ENCODE measurements at regions not wholly inside any gene's neighbourhood (a gene's known extent, or its start where the extent isn't known, plus 50 kb on each side); places are given as distances from the start of the nearest gene placed in this dataset.

GRCh38 chr12:14290951-14291350 is 74.5 kb upstream of the ATF7IP start:
- peaks cover 38% of the 10 kb centered on the region for H3K27me3 Mint-ChIP-seq (ENCODE audit: low read depth)
- no peak overlapping the region for H3K4me3 Mint-ChIP-seq
- ATAC-seq (no peak), DNase-seq (ENCODE audit: low spot score) (no peak)
- peaks cover 22% of the 10 kb centered on the region for H3K36me3 Mint-ChIP-seq
- no peak for TF ChIP-seq USF2 (CRISPR knock-in tag; IDR thresholded peaks at IDR 0.05)
- TF ChIP-seq ARID4B (CRISPR knock-in tag; IDR thresholded peaks at IDR 0.05; ENCODE audit: borderline replicate concordance) = no peak
- TF ChIP-seq ZNF219 (CRISPR knock-in tag; IDR thresholded peaks at IDR 0.05; ENCODE audit: borderline replicate concordance) = no peak
- TF ChIP-seq MYBL2 (CRISPR knock-in tag; IDR thresholded peaks at IDR 0.05) = no peak
- TF ChIP-seq FOXP4 (CRISPR knock-in tag; IDR thresholded peaks at IDR 0.05) = no peak
- no peak for TF ChIP-seq CBFB (CRISPR knock-in tag; IDR thresholded peaks at IDR 0.05; ENCODE audit: low read depth)
- ChIA-PET POLR2A (no interaction called here), CTCF (no interaction called here)
- no peak overlapping the region for H3K27ac Mint-ChIP-seq
- H3K9me3 Mint-ChIP-seq = peaks cover 42% of the 10 kb centered on the region
- no peaks in the 10 kb centered on the region for H3K4me1 Mint-ChIP-seq

GRCh38 chr12:14303661-14304155 is 61.8 kb upstream of the ATF7IP start:
- TF ChIP-seq EMX1 (CRISPR knock-in tag; IDR thresholded peaks at IDR 0.05) (no peak), MLX (CRISPR knock-in tag; IDR thresholded peaks at IDR 0.05) (no peak), ZNF317 (CRISPR knock-in tag; IDR thresholded peaks at IDR 0.05; ENCODE audit: borderline replicate concordance, low read depth) (no peak), FOXJ3 (CRISPR knock-in tag; IDR thresholded peaks at IDR 0.05; ENCODE audit: borderline replicate concordance) (no peak), PREB (CRISPR knock-in tag; IDR thresholded peaks at IDR 0.05; ENCODE audit: borderline replicate concordance) (no peak), ZNF219 (CRISPR knock-in tag; IDR thresholded peaks at IDR 0.05; ENCODE audit: borderline replicate concordance) (no peak), GABPB1 (CRISPR knock-in tag; IDR thresholded peaks at IDR 0.05) (no peak), MAX (CRISPR knock-in tag; IDR thresholded peaks at IDR 0.05) (no peak), HMGXB4 (CRISPR knock-in tag; IDR thresholded peaks at IDR 0.05) (no peak), MYBL2 (CRISPR knock-in tag; IDR thresholded peaks at IDR 0.05) (no peak), NR2C2 (CRISPR knock-in tag; IDR thresholded peaks at IDR 0.05) (no peak)
- Mint-ChIP-seq H3K4me3 (no peak overlapping the region), H3K9me3 (peaks cover 29% of the 10 kb centered on the region), H3K4me1 (no peaks in the 10 kb centered on the region), H3K36me3 (0 out of 2 replicates have a peak, but pooled peaks cover 7% of the 10 kb centered on the region), H3K27me3 (ENCODE audit: low read depth) (no peaks in the 10 kb centered on the region; the same call in 1 of the 2 replicates), H3K27ac (no peak overlapping the region)
- POLR2A ChIA-PET = no interaction called here
- ATAC-seq (no peak), DNase-seq (ENCODE audit: low spot score) (no peak)
- CTCF ChIA-PET = no interaction called here
